Upper lobe of right lung (tissue), 1 donor: ENCODE measurements at regions not wholly inside any gene's neighbourhood (a gene's known extent, or its start where the extent isn't known, plus 50 kb on each side); places are given as distances from the start of the nearest gene placed in this dataset.

Source experiments
- ATAC-seq: fragments of 200-7000 bp; cut with Tn5 transposase; one replicate; pipeline ENCODE4 v1.9.1; 2020; ENCODE audit warnings: mild to moderate bottlenecking, moderate library complexity
- DNase-seq: peaks from one replicate; pipeline ENCODE4 v3.0.0-alpha.2; 2020
- H3K27ac ChIP-seq: fragments of 200-600 bp; one replicate; pipeline ENCODE4 v1.8.0; 2022
- H3K27me3 ChIP-seq: fragments of 200-600 bp; one replicate; pipeline ENCODE4 v1.8.0; 2022; ENCODE audit warnings: mild to moderate bottlenecking
- H3K36me3 ChIP-seq: fragments of 200-600 bp; one replicate; pipeline ENCODE4 v1.8.0; 2022
- H3K4me1 ChIP-seq: fragments of 200-600 bp; one replicate; pipeline ENCODE4 v1.8.0; 2022
- H3K4me3 ChIP-seq: fragments of 200-600 bp; one replicate; pipeline ENCODE4 v1.8.0; 2022; ENCODE audit warnings: mild to moderate bottlenecking
- H3K9me3 ChIP-seq: fragments of 200-600 bp; one replicate; pipeline ENCODE4 v1.8.0; 2022
- CTCF ChIP-seq: fragments of 200-600 bp; IDR thresholded peaks from one replicate; pipeline ENCODE4 v1.8.0; 2022; ENCODE audit warnings: antibody characterized with exemption
- intact Hi-C: fragments of 100-400 bp; cut with DNase I; formaldehyde crosslinking; loops from one replicate; pipeline ENCODE4 v1.11.0; 2022
- donor health status: DM: no; HTN: yes; CAD: no; lungs with severe emphysema.

DNA sequence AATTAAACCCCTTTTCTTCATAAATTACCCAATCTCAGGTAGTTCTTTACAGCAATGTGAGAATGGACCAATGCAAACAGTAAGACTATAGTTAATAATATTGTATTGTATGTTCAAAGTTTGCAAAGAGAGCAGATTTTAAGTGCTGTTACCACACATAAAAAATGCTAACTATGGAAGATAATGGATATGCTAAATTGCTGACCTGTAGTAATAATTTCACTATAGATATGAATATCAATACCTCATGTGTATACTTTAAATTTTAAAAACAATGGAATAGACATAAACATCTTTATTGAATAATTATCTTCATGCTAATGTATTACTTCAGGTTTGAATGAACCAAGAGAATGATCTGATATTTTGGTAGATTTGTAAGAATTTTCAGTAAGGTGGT, 552.4 kb upstream of the CHRM3 start:
- Histone ChIP-seq H3K9me3 (no peaks in the 10 kb centered on the region), H3K4me3 (no peak overlapping the region), H3K36me3 (no peaks in the 10 kb centered on the region), H3K27ac (no peak overlapping the region), H3K4me1 (no peaks in the 10 kb centered on the region), H3K27me3 (no peaks in the 10 kb centered on the region)
- TF ChIP-seq CTCF, result no peak
- intact Hi-C loops, result no loop called here
- ATAC-seq, result no peak
- no peak for DNase-seq

- ATAC-seq (no peak), DNase-seq (no peak)
- no peaks in the 10 kb centered on the region for H3K4me1 ChIP-seq
- no peak overlapping the region for H3K4me3 ChIP-seq
- no peak for TF ChIP-seq CTCF
- no peaks in the 10 kb centered on the region for H3K9me3 ChIP-seq
- no peaks in the 10 kb centered on the region for H3K27me3 ChIP-seq
- H3K36me3 ChIP-seq, result no peaks in the 10 kb centered on the region
- intact Hi-C loops, result no loop called here
- no peak overlapping the region for H3K27ac ChIP-seq
Observed at GRCh38 chr1:238832106-238832505, 554.3 kb upstream of the CHRM3 start.

DNA sequence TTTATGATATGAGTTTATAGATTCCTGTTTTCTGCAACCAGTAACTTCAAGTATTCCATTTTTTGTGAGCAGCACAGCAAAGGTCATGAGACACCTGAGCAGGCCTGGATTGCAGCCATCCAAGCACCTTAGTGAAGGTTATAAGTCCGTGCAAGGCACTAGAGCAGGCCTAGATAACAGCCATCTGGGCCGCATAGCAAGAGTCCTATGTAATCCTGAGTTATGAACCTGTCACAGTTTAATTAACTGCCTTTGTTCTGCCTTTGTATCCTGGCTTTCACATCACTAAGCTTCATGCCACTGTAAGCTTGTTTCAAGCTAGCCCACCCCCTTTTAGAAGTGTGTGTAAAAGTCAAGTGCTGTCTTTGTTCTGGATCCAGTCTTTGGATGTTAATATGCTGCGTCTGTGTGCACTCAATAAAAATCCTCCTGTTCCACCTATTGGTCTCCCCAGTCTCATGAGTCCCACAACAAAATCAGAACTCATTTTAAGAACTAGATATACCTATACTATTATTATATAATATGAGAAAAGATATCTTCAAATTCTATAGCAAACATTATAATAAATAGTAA, 556.2 kb upstream of the CHRM3 start:
- H3K4me3 ChIP-seq, result no peak overlapping the region
- no peak for TF ChIP-seq CTCF
- H3K27ac ChIP-seq, result no peak overlapping the region
- no peaks in the 10 kb centered on the region for H3K9me3 ChIP-seq
- H3K27me3 ChIP-seq, result no peaks in the 10 kb centered on the region
- ATAC-seq (no peak), DNase-seq (no peak)
- no peaks in the 10 kb centered on the region for H3K4me1 ChIP-seq
- intact Hi-C loops, result no loop called here
- no peaks in the 10 kb centered on the region for H3K36me3 ChIP-seq

DNA sequence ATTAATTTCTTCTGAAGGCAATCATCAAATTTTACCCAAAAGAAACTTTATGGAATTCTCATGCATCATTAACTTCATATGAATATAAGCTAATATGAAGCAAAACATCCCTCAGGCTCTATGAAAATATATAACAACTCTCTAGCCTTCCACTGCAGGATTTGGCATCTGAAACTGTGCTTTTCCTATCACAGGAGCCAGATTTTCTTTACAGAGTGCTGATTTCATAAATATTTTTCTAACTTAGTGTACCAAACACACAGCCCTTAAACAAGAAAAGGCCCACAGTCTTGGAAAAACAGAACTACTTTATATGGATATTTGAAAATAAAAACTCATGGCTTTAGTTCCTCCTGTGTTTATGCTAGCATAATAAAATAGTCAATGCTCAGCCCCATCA, 559.5 kb upstream of the CHRM3 start:
- TF ChIP-seq CTCF, result no peak
- intact Hi-C loops, result no loop called here
- DNase-seq (no peak), ATAC-seq (no peak)
- H3K4me3 ChIP-seq, result no peak overlapping the region
- H3K27ac ChIP-seq, result no peak overlapping the region
- no peaks in the 10 kb centered on the region for H3K27me3 ChIP-seq
- no peaks in the 10 kb centered on the region for H3K36me3 ChIP-seq
- no peaks in the 10 kb centered on the region for H3K4me1 ChIP-seq
- H3K9me3 ChIP-seq, result no peaks in the 10 kb centered on the region

- no peak overlapping the region for H3K4me3 ChIP-seq
- H3K4me1 ChIP-seq, result no peaks in the 10 kb centered on the region
- no peaks in the 10 kb centered on the region for H3K9me3 ChIP-seq
- intact Hi-C loops, result no loop called here
- DNase-seq (no peak), ATAC-seq (no peak)
- no peaks in the 10 kb centered on the region for H3K36me3 ChIP-seq
- H3K27ac ChIP-seq, result no peak overlapping the region
- H3K27me3 ChIP-seq, result no peaks in the 10 kb centered on the region
- TF ChIP-seq CTCF, result no peak
Observed at GRCh38 chr1:238823416-238823815, 563.0 kb upstream of the CHRM3 start.

DNA sequence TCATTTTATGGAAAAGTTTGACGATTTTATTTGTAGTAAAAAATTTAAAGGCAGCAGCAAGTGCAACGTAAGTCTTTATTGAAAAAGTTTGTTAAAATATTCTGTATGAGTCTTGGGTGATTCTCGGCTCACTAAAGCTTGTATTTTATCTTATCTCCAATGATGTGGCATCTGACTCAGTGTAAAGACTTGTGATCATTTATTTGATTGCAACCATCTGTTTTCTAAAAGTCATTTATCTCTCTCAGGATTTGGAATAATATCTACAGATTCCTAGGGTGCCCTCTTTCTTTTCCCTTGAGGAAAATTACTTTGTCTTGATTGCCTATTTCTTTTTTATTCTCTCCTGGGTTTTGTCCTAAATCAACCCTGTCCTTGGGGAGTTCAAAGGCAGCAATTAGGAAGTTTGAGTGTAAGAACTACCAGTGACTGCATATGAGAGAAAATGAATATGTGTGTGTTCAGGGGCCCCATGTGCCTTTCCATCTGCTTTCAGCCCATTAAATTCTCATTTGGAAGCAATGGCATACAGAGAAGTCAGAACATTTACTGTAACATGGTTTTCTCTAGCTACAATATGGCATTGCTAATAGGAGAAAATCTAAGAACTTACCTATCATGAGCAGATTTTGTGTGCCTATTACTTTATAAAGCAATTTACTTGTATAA, 575.0 kb upstream of the CHRM3 start:
- Histone ChIP-seq H3K4me1 (no peaks in the 10 kb centered on the region), H3K27ac (no peak overlapping the region), H3K36me3 (no peaks in the 10 kb centered on the region), H3K9me3 (no peaks in the 10 kb centered on the region), H3K27me3 (no peaks in the 10 kb centered on the region), H3K4me3 (no peak overlapping the region)
- ATAC-seq (no peak), DNase-seq (no peak)
- no peak for TF ChIP-seq CTCF
- intact Hi-C loops, result no loop called here
